ENCODE measurements at regions not wholly inside any gene's neighbourhood (a gene's known extent, or its start where the extent isn't known, plus 50 kb on each side); places are given as distances from the start of the nearest gene placed in this dataset.

- no peak for TF ChIP-seq ZNF462 (CRISPR knock-in tag; IDR thresholded peaks at IDR 0.05)
These were observed 946.9 kb downstream of the BRD1 start (continued) for GRCh38 chr22:48880749-48881148.

- Histone ChIP-seq H3F3A (replicated peaks; ENCODE audit: low read depth) (no peaks in the 10 kb centered on the region), H2AFZ (no peak overlapping the region), H3K9me2 (ENCODE audit: insufficient read depth) (no peaks in the 10 kb centered on the region), H3K4me3 (no peak overlapping the region), H3K27me3 (ENCODE audit: insufficient read depth) (no peaks in the 10 kb centered on the region), H3K27ac (ENCODE audit: low read depth) (no peak overlapping the region), H3K36me3 (ENCODE audit: insufficient read depth) (0 out of 2 replicates have a peak, but pooled peaks cover 4% of the 10 kb centered on the region), H3K4me2 (no peak overlapping the region), H3K4me1 (ENCODE audit: insufficient read depth) (no peaks in the 10 kb centered on the region), H3K79me2 (replicated peaks; ENCODE audit: insufficient read depth) (no peaks in the 10 kb centered on the region), H4K20me1 (replicated peaks; ENCODE audit: insufficient read depth) (no peaks in the 10 kb centered on the region)
- no peak for DNase-seq (ENCODE audit: low spot score)
- no peaks in the 10 kb centered on the region for H3K36me3 Mint-ChIP-seq (ENCODE audit: low read depth)
- no peak overlapping the region for H3K4me3 Mint-ChIP-seq
- no peak for ATAC-seq
- H3K27ac Mint-ChIP-seq, result no peak overlapping the region
- no peaks in the 10 kb centered on the region for H3K27me3 Mint-ChIP-seq (ENCODE audit: insufficient read depth, low read depth, poor library complexity)
- H3K4me1 Mint-ChIP-seq, result peaks cover 4% of the 10 kb centered on the region; the same call in 2 of the 3 replicates
- H3K9me3 Mint-ChIP-seq, result no peaks in the 10 kb centered on the region
- TF ChIP-seq JUNB (IDR thresholded peaks at IDR 0.05; ENCODE audit: unreplicated experiment), result no peak
- TF ChIP-seq NANOG (IDR thresholded peaks at IDR 0.05; ENCODE audit: borderline replicate concordance), result no peak
- TF ChIP-seq REST (IDR thresholded peaks at IDR 0.05; ENCODE audit: unreplicated experiment), result no peak
- TF ChIP-seq EZH2phosphoT487 (IDR thresholded peaks at IDR 0.05; ENCODE audit: unreplicated experiment), result no peak
- no peak for TF ChIP-seq ETS1 (IDR thresholded peaks at IDR 0.05)
- TF ChIP-seq ZNF114 (CRISPR knock-in tag; IDR thresholded peaks at IDR 0.05), result no peak
These were observed 950.7 kb downstream of the BRD1 start for GRCh38 chr22:48876951-48877350.

Measured in GM23338 (cell line).